ENCODE measurements at regions not wholly inside any gene's neighbourhood (a gene's known extent, or its start where the extent isn't known, plus 50 kb on each side); places are given as distances from the start of the nearest gene placed in this dataset.

- no peaks in the 10 kb centered on the region for H3K9me3 Mint-ChIP-seq
- Histone ChIP-seq H3K9me3 (ENCODE audit: control insufficient read depth in 2 of 2, low read length in 2 of 2) (no peaks in the 10 kb centered on the region), H3K27me3 (ENCODE audit: control insufficient read depth, insufficient read depth, low read length) (no peaks in the 10 kb centered on the region), H3K4me3 (ENCODE audit: low read depth, low read length) (no peak overlapping the region), H3K36me3 (ENCODE audit: control insufficient read depth, insufficient read depth, low read length) (no peaks in the 10 kb centered on the region), H3K27ac (ENCODE audit: insufficient read depth, low read length, poor library complexity, severe bottlenecking) (no peak overlapping the region), H3K4me1 (ENCODE audit: control insufficient read depth, insufficient read depth, low read length, poor library complexity, severe bottlenecking) (no peaks in the 10 kb centered on the region)
- no peaks in the 10 kb centered on the region for H3K4me1 Mint-ChIP-seq
- H3K27me3 Mint-ChIP-seq, result no peaks in the 10 kb centered on the region
- no peak overlapping the region for H3K4me3 Mint-ChIP-seq
- DNase-seq (no peak), ATAC-seq (ENCODE audit: low read depth in 2 of 2) (no peak)
- H3K27ac Mint-ChIP-seq, result no peak overlapping the region
- no peaks in the 10 kb centered on the region for H3K36me3 Mint-ChIP-seq
Measured at GRCh38 chr22:49068861-49069500, 758.7 kb downstream of the BRD1 start.

- Mint-ChIP-seq H3K27me3 (no peaks in the 10 kb centered on the region), H3K4me3 (no peak overlapping the region), H3K27ac (no peak overlapping the region), H3K4me1 (no peaks in the 10 kb centered on the region), H3K9me3 (no peaks in the 10 kb centered on the region), H3K36me3 (no peaks in the 10 kb centered on the region)
- no peak overlapping the region for H3K27ac ChIP-seq (ENCODE audit: insufficient read depth, low read length, poor library complexity, severe bottlenecking)
- no peaks in the 10 kb centered on the region for H3K4me1 ChIP-seq (ENCODE audit: control insufficient read depth, insufficient read depth, low read length, poor library complexity, severe bottlenecking)
- no peak overlapping the region for H3K4me3 ChIP-seq (ENCODE audit: low read depth, low read length)
- H3K9me3 ChIP-seq (ENCODE audit: control insufficient read depth in 2 of 2, low read length in 2 of 2), result no peaks in the 10 kb centered on the region
- ATAC-seq (ENCODE audit: low read depth in 2 of 2) (no peak), DNase-seq (no peak)
- no peaks in the 10 kb centered on the region for H3K36me3 ChIP-seq (ENCODE audit: control insufficient read depth, insufficient read depth, low read length)
- H3K27me3 ChIP-seq (ENCODE audit: control insufficient read depth, insufficient read depth, low read length), result no peaks in the 10 kb centered on the region
Measured at GRCh38 chr22:49067504-49067903, 760.2 kb downstream of the BRD1 start.

GRCh38 chr22:49066619-49067018, 761.1 kb downstream of the BRD1 start:
- peaks cover 4% of the 10 kb centered on the region for H3K27me3 Mint-ChIP-seq
- no peak for DNase-seq
- Histone ChIP-seq H3K9me3 (ENCODE audit: control insufficient read depth in 2 of 2, low read length in 2 of 2) (no peaks in the 10 kb centered on the region), H3K36me3 (ENCODE audit: control insufficient read depth, insufficient read depth, low read length) (no peaks in the 10 kb centered on the region), H3K4me3 (ENCODE audit: low read depth, low read length) (no peak overlapping the region), H3K4me1 (ENCODE audit: control insufficient read depth, insufficient read depth, low read length, poor library complexity, severe bottlenecking) (no peaks in the 10 kb centered on the region), H3K27me3 (ENCODE audit: control insufficient read depth, insufficient read depth, low read length) (no peaks in the 10 kb centered on the region), H3K27ac (ENCODE audit: insufficient read depth, low read length, poor library complexity, severe bottlenecking) (no peak overlapping the region)
- H3K4me1 Mint-ChIP-seq, result no peaks in the 10 kb centered on the region
- ATAC-seq (ENCODE audit: low read depth in 2 of 2), result no peak
- H3K4me3 Mint-ChIP-seq, result no peak overlapping the region
- no peaks in the 10 kb centered on the region for H3K36me3 Mint-ChIP-seq
- no peaks in the 10 kb centered on the region for H3K9me3 Mint-ChIP-seq
- no peak overlapping the region for H3K27ac Mint-ChIP-seq

- H3K27me3 ChIP-seq (ENCODE audit: control insufficient read depth, insufficient read depth, low read length), result no peaks in the 10 kb centered on the region
- Mint-ChIP-seq H3K27me3 (peaks cover 6% of the 10 kb centered on the region), H3K9me3 (peaks cover 0 to 2% (median 0%) of the 10 kb centered on the region in 7 donors), H3K4me3 (no peak overlapping the region), H3K36me3 (no peaks in the 10 kb centered on the region), H3K4me1 (no peaks in the 10 kb centered on the region), H3K27ac (no peak overlapping the region)
- H3K4me3 ChIP-seq (ENCODE audit: low read depth, low read length), result no peak overlapping the region
- no peaks in the 10 kb centered on the region for H3K9me3 ChIP-seq (ENCODE audit: control insufficient read depth in 2 of 2, low read length in 2 of 2)
- H3K27ac ChIP-seq (ENCODE audit: insufficient read depth, low read length, poor library complexity, severe bottlenecking), result no peak overlapping the region
- DNase-seq, result no peak
- no peaks in the 10 kb centered on the region for H3K4me1 ChIP-seq (ENCODE audit: control insufficient read depth, insufficient read depth, low read length, poor library complexity, severe bottlenecking)
- no peak for ATAC-seq (ENCODE audit: low read depth in 2 of 2)
- H3K36me3 ChIP-seq (ENCODE audit: control insufficient read depth, insufficient read depth, low read length), result no peaks in the 10 kb centered on the region
Measured at GRCh38 chr22:49064836-49065235, 762.8 kb downstream of the BRD1 start.

- H3K27me3 ChIP-seq (ENCODE audit: control insufficient read depth, insufficient read depth, low read length), result no peaks in the 10 kb centered on the region
- no peaks in the 10 kb centered on the region for H3K36me3 ChIP-seq (ENCODE audit: control insufficient read depth, insufficient read depth, low read length)
- peaks cover 0 to 2% (median 0%) of the 10 kb centered on the region in 7 donors for H3K9me3 Mint-ChIP-seq
- no peak for ATAC-seq (ENCODE audit: low read depth in 2 of 2)
- H3K27ac Mint-ChIP-seq, result no peak overlapping the region
- H3K36me3 Mint-ChIP-seq, result no peaks in the 10 kb centered on the region
- peaks cover 9% of the 10 kb centered on the region for H3K27me3 Mint-ChIP-seq
- H3K4me1 ChIP-seq (ENCODE audit: control insufficient read depth, insufficient read depth, low read length, poor library complexity, severe bottlenecking), result no peaks in the 10 kb centered on the region
- H3K4me3 ChIP-seq (ENCODE audit: low read depth, low read length), result no peak overlapping the region
- H3K4me3 Mint-ChIP-seq, result no peak overlapping the region
- no peak overlapping the region for H3K27ac ChIP-seq (ENCODE audit: insufficient read depth, low read length, poor library complexity, severe bottlenecking)
- H3K9me3 ChIP-seq (ENCODE audit: control insufficient read depth in 2 of 2, low read length in 2 of 2), result no peaks in the 10 kb centered on the region
- H3K4me1 Mint-ChIP-seq, result no peaks in the 10 kb centered on the region
- DNase-seq, result no peak
Measured at GRCh38 chr22:49063545-49063890, 764.2 kb downstream of the BRD1 start.

GRCh38 chr22:49062802-49063544, 764.7 kb downstream of the BRD1 start:
- Mint-ChIP-seq H3K9me3 (peaks cover 0 to 2% (median 0%) of the 10 kb centered on the region in 7 donors), H3K27me3 (peaks cover 13% of the 10 kb centered on the region)
- no peaks in the 10 kb centered on the region for H3K27me3 ChIP-seq (ENCODE audit: control insufficient read depth, insufficient read depth, low read length)

GRCh38 chr22:49062155-49062801, 765.4 kb downstream of the BRD1 start:
- Histone ChIP-seq H3K27ac (ENCODE audit: insufficient read depth, low read length, poor library complexity, severe bottlenecking) (no peak overlapping the region), H3K4me1 (ENCODE audit: control insufficient read depth, insufficient read depth, low read length, poor library complexity, severe bottlenecking) (no peaks in the 10 kb centered on the region), H3K36me3 (ENCODE audit: control insufficient read depth, insufficient read depth, low read length) (no peaks in the 10 kb centered on the region), H3K4me3 (ENCODE audit: low read depth, low read length) (no peak overlapping the region), H3K9me3 (ENCODE audit: control insufficient read depth in 2 of 2, low read length in 2 of 2) (no peaks in the 10 kb centered on the region), H3K27me3 (ENCODE audit: control insufficient read depth, insufficient read depth, low read length) (no peaks in the 10 kb centered on the region)
- no peak for ATAC-seq (ENCODE audit: low read depth in 2 of 2)
- peaks cover 15% of the 10 kb centered on the region for H3K27me3 Mint-ChIP-seq
- H3K4me3 Mint-ChIP-seq, result no peak overlapping the region
- H3K27ac Mint-ChIP-seq, result no peak overlapping the region
- no peaks in the 10 kb centered on the region for H3K36me3 Mint-ChIP-seq
- no peaks in the 10 kb centered on the region for H3K4me1 Mint-ChIP-seq
- no peak for DNase-seq
- peaks cover 0 to 2% (median 0%) of the 10 kb centered on the region in 7 donors for H3K9me3 Mint-ChIP-seq

More at GRCh38 chr22:49062802-49063544, 764.7 kb downstream of the BRD1 start:
- Histone ChIP-seq H3K4me3 (ENCODE audit: low read depth, low read length) (no peak overlapping the region), H3K9me3 (ENCODE audit: control insufficient read depth in 2 of 2, low read length in 2 of 2) (no peaks in the 10 kb centered on the region), H3K36me3 (ENCODE audit: control insufficient read depth, insufficient read depth, low read length) (no peaks in the 10 kb centered on the region), H3K4me1 (ENCODE audit: control insufficient read depth, insufficient read depth, low read length, poor library complexity, severe bottlenecking) (no peaks in the 10 kb centered on the region), H3K27ac (ENCODE audit: insufficient read depth, low read length, poor library complexity, severe bottlenecking) (no peak overlapping the region)
- Mint-ChIP-seq H3K4me3 (no peak overlapping the region), H3K4me1 (no peaks in the 10 kb centered on the region), H3K27ac (no peak overlapping the region), H3K36me3 (no peaks in the 10 kb centered on the region)
- DNase-seq (no peak), ATAC-seq (ENCODE audit: low read depth in 2 of 2) (no peak)
